ENCODE measurements at regions not wholly inside any gene's neighbourhood (a gene's known extent, or its start where the extent isn't known, plus 50 kb on each side); places are given as distances from the start of the nearest gene placed in this dataset.

DNA sequence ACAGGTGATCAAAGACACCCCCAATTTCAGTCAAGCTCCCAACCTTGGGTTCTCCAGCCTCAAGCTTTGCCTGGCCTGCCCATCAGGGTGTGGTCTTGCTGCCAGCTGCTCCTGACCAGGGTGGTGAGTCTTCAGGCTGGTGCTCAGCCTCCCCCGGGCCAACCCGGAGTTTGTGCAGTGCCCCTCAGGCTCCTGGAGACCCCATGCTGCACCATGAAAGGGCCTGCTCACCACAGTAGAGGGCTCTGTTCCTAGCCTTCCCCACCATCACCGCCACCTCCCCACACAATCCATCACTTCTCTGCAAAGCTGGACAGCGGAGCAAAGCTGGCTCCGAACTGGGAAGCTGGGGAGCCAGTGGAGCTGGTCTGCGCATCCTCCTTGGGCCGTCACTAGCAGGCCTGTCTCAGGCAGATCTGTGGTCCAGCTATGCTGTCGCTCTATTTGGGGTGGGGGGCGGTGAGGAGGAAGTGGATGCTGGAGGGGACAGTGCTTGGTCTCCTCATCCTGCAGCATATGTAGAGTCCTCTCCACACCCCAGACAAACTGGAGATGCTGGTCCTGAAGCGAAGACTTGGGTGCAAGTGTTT lies 88.5 kb upstream of the RPL38 start:
- Histone ChIP-seq H3K36me3 (ENCODE audit: control insufficient read depth, insufficient read depth, low read length) (no peaks in the 10 kb centered on the region), H3K27ac (ENCODE audit: low read length) (no peak overlapping the region), H3K9me3 (replicated peaks; ENCODE audit: control insufficient read depth, low read depth, low read length) (no peaks in the 10 kb centered on the region), H3K27me3 (ENCODE audit: control insufficient read depth, insufficient read depth, low read length) (peaks cover 49% of the 10 kb centered on the region), H3K4me1 (ENCODE audit: control insufficient read depth, insufficient read depth, low read length) (no peaks in the 10 kb centered on the region), H3K4me3 (ENCODE audit: low read length) (no peak overlapping the region)
- DNase-seq: no peak
- 85% methylated on average over 4 of the region's 10 CpGs for WGBS (ENCODE audit: insufficient coverage)

DNA sequence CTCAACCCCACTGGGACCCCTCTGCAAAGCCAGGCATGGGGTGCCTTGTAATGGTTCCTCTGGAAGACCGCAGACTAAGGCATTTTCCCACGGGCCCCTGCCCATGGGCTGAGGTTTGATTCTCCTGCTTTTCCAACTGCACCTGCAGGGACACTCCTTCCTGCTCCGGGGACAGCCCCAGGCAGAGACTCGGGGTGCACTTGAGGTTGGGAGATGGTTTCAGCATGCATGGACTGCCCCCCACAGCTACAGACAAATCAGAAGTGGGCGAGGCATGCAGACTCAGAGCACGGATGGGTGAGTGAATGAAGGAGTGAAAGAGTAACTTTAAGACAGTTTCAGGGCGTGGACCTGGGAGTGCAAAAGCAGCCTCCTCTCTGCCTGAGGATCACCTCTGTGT lies 87.9 kb upstream of the RPL38 start:
- no peak for DNase-seq
- no peaks in the 10 kb centered on the region for H3K9me3 ChIP-seq (replicated peaks; ENCODE audit: control insufficient read depth, low read depth, low read length)
- H3K4me1 ChIP-seq (ENCODE audit: control insufficient read depth, insufficient read depth, low read length): no peaks in the 10 kb centered on the region
- WGBS (ENCODE audit: insufficient coverage): 85% methylated on average over 5 of the region's 7 CpGs
- H3K4me3 ChIP-seq (ENCODE audit: low read length): no peak overlapping the region
- no peak overlapping the region for H3K27ac ChIP-seq (ENCODE audit: low read length)
- no peaks in the 10 kb centered on the region for H3K36me3 ChIP-seq (ENCODE audit: control insufficient read depth, insufficient read depth, low read length)
- H3K27me3 ChIP-seq (ENCODE audit: control insufficient read depth, insufficient read depth, low read length): peaks cover 49% of the 10 kb centered on the region

DNA sequence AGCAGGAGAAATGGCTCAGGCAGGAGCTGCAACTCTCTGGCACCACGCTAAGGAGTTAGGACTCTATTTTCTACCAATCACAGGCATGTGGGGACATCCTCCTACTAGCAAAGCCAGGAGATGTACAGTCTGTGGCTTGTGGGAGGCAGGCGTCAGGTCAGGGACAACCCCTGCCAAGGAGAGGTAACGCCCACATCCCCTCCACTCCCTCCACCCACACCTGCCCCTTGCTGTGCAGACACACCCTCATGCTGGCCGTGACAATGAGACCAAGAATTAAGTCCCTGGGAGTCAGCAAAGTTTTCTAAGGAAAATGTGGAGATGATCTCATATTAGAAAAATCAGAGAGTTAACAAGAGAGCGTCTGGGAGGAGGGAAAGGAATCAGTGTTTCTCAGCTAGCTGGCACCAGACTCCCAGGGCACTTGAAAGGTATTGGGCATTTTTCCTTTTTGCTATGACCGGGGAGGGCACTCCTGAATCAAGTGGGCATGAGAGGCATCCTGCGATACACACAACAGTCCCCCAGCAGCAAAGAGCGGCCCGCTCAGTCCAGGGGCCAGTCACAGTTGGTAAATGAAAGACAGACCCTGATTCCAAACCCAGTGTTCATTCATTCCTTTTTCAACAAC lies 87.3 kb upstream of the RPL38 start:
- 52% methylated on average over 5 of the region's 9 CpGs for WGBS (ENCODE audit: insufficient coverage)
- no peaks in the 10 kb centered on the region for H3K4me1 ChIP-seq (ENCODE audit: control insufficient read depth, insufficient read depth, low read length)
- H3K36me3 ChIP-seq (ENCODE audit: control insufficient read depth, insufficient read depth, low read length): no peaks in the 10 kb centered on the region

DNA sequence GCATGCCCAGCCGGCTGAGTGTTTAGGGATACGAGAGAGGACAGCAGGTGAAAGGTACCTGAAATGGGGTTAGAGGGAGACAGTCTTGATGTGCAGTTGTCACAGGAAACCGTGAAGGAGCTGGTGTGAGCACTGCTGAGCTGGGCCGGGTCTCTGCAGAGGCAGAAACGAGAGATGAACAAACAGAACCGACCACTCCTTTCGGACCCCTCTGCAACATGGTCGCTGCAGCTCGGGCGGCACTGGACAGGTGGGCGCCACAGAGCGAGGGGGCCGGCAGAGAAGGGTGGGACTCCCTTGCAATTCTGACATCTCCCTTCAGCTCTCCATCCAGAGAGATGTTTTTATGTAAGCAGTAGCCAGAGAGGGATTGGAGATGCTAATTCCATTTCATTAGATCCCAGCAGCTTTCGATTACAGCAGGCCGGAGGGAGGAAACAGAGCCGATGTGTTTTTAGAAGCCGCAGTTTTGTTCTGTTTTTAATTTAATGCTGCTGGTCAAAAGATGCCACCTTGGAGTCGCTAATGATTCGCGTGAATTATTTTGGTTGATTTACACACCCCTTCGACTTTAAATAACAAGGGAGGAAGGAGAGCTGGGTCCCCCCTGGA lies 86.3 kb upstream of the RPL38 start:
- DNase-seq: no peak
- Histone ChIP-seq H3K4me3 (ENCODE audit: low read length) (no peak overlapping the region), H3K27ac (ENCODE audit: low read length) (no peak overlapping the region), H3K4me1 (ENCODE audit: control insufficient read depth, insufficient read depth, low read length) (no peaks in the 10 kb centered on the region), H3K27me3 (ENCODE audit: control insufficient read depth, insufficient read depth, low read length) (peaks cover 51% of the 10 kb centered on the region), H3K36me3 (ENCODE audit: control insufficient read depth, insufficient read depth, low read length) (no peaks in the 10 kb centered on the region), H3K9me3 (replicated peaks; ENCODE audit: control insufficient read depth, low read depth, low read length) (peaks cover 6% of the 10 kb centered on the region)
- WGBS (ENCODE audit: insufficient coverage): 45% methylated on average over 14 of the region's 21 CpGs

More for the DNA sequence above, 87.3 kb upstream of the RPL38 start:
- no peak overlapping the region for H3K27ac ChIP-seq (ENCODE audit: low read length)
- H3K9me3 ChIP-seq (replicated peaks; ENCODE audit: control insufficient read depth, low read depth, low read length): peaks cover under 1% of the 10 kb centered on the region
- H3K4me3 ChIP-seq (ENCODE audit: low read length): no peak overlapping the region
- DNase-seq: no peak
- peaks cover 49% of the 10 kb centered on the region for H3K27me3 ChIP-seq (ENCODE audit: control insufficient read depth, insufficient read depth, low read length)

DNA sequence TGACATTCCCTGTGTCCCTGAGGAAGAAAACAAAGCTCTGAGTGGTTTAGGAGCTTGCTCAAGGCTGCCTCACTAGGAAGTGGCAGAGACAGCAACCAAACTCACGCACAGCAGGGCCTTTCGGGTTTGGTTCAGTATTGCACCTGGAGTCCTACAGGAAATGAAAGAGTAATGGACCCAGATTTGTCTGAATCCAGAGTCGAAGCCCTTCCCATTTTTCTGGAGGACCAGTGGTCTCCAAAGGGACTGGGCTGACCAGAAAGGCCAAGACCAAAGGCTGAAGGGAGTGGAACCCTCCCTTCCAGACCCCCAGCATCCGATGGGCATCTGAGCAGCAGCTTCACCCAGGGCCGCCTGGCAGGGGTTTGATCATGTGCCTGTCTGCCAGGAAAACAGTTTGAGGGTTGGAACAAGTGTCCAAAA lies 85.5 kb upstream of the RPL38 start:
- Histone ChIP-seq H3K27ac (ENCODE audit: low read length) (no peak overlapping the region), H3K4me1 (ENCODE audit: control insufficient read depth, insufficient read depth, low read length) (no peaks in the 10 kb centered on the region), H3K4me3 (ENCODE audit: low read length) (no peak overlapping the region), H3K36me3 (ENCODE audit: control insufficient read depth, insufficient read depth, low read length) (no peaks in the 10 kb centered on the region), H3K27me3 (ENCODE audit: control insufficient read depth, insufficient read depth, low read length) (peaks cover 50% of the 10 kb centered on the region), H3K9me3 (replicated peaks; ENCODE audit: control insufficient read depth, low read depth, low read length) (peaks cover 6% of the 10 kb centered on the region)
- DNase-seq: no peak
- 33% methylated on average over 3 of the region's 5 CpGs for WGBS (ENCODE audit: insufficient coverage)

DNA sequence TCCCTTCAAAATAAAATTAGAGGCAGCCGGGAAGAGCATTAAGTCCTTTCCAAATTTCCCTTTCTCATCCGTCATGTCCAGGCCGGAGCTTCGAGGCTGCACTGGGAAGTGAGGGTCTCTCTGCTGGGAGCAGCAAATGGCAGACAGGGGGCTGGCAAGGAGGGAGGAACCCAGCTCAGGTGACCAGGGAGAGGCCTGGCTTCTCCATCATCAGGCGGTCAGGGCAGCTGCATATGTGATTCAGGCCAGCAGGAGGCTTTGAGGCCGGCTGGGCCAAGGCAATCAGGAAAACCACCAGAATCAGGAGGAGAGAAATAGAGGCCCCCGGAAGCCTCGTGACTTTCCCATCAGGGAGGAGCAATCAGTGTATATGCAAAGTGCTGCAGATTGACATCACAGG lies 85.0 kb upstream of the RPL38 start:
- 14% methylated on average over 8 of the region's 8 CpGs for WGBS (ENCODE audit: insufficient coverage)

DNA sequence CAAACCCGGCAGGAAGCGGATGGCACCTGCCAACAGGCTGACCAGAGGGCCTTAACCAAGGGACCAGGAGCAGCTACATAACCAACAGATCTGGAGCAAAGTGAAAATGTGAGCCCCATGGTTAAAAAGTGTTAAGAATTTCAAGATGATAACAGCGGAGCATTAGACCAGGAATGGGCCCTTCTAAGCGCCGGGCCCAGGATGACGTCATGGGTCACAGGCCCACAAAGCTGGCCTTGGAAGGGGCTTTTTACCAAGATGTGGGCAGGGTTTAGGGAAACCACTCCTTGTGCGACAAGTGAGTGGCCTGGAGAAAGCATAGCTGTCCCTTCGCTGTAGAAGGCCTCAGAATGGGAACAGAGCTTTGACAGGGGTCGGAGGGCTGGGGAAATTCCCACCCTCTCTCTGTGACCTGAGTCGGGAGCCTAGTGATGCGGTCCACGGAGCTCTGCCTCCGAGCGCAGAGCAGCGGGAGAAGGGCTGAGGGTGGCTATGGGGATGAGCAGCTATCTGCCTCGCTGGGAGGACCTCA lies 84.4 kb upstream of the RPL38 start:
- no peak for DNase-seq
- H3K27me3 ChIP-seq (ENCODE audit: control insufficient read depth, insufficient read depth, low read length): peaks cover 47% of the 10 kb centered on the region
- no peaks in the 10 kb centered on the region for H3K36me3 ChIP-seq (ENCODE audit: control insufficient read depth, insufficient read depth, low read length)
- no peak overlapping the region for H3K4me3 ChIP-seq (ENCODE audit: low read length)
- no peak overlapping the region for H3K27ac ChIP-seq (ENCODE audit: low read length)
- no peaks in the 10 kb centered on the region for H3K4me1 ChIP-seq (ENCODE audit: control insufficient read depth, insufficient read depth, low read length)
- peaks cover 6% of the 10 kb centered on the region for H3K9me3 ChIP-seq (replicated peaks; ENCODE audit: control insufficient read depth, low read depth, low read length)
- WGBS (ENCODE audit: insufficient coverage): 93% methylated on average over 9 of the region's 16 CpGs

More for the DNA sequence above, 85.0 kb upstream of the RPL38 start:
- Histone ChIP-seq H3K4me1 (ENCODE audit: control insufficient read depth, insufficient read depth, low read length) (no peaks in the 10 kb centered on the region), H3K27me3 (ENCODE audit: control insufficient read depth, insufficient read depth, low read length) (peaks cover 50% of the 10 kb centered on the region), H3K36me3 (ENCODE audit: control insufficient read depth, insufficient read depth, low read length) (no peaks in the 10 kb centered on the region), H3K9me3 (replicated peaks; ENCODE audit: control insufficient read depth, low read depth, low read length) (peaks cover 6% of the 10 kb centered on the region), H3K4me3 (ENCODE audit: low read length) (no peak overlapping the region), H3K27ac (ENCODE audit: low read length) (no peak overlapping the region)
- peak; percentile 52 for DNase-seq

DNA sequence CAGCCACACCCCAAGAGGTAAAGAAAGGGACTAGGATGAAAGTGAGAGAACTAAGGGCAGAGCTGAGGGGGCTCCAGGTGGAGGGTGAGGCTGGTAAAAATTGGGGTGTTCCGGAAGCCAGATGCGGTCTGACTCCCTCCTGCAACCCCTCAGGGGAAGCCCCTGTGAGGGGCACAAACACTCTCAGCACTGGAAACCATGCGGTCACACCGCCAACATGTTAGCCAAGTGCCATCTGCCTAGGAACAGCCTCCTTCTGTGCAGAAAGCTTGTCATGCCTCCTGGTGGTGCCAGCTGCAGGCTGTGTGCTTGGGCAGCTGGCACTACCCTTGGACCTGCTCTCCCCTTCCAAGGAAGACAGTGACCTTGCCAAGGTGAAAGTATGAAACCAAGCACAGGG lies 83.5 kb upstream of the RPL38 start:
- Histone ChIP-seq H3K27ac (ENCODE audit: low read length) (no peak overlapping the region), H3K4me1 (ENCODE audit: control insufficient read depth, insufficient read depth, low read length) (no peaks in the 10 kb centered on the region), H3K4me3 (ENCODE audit: low read length) (no peak overlapping the region), H3K27me3 (ENCODE audit: control insufficient read depth, insufficient read depth, low read length) (peaks cover 42% of the 10 kb centered on the region), H3K9me3 (replicated peaks; ENCODE audit: control insufficient read depth, low read depth, low read length) (peaks cover 6% of the 10 kb centered on the region), H3K36me3 (ENCODE audit: control insufficient read depth, insufficient read depth, low read length) (no peaks in the 10 kb centered on the region)
- DNase-seq: no peak
- WGBS (ENCODE audit: insufficient coverage): 91% methylated on average over 4 of the region's 4 CpGs

DNA sequence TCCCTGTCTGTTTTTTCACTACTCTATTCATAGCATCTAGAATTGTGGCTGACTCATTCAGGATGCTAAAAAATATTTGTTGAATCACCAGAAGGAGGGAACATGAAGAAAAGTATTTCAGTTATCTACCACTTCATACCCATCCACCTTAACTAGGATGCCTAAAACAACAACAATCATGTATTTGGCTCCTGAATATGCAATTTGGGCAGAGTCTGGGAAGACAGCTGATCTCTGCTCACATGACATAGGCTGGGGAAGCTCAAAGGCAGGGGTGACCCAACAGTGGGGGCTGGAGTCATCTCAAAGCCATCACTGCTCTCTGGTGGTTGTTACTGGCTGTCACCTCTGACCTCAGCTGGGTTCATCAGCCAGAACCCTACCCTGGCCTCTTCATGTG lies 80.1 kb upstream of the RPL38 start:
- DNase-seq: no peak
- H3K27me3 ChIP-seq (ENCODE audit: control insufficient read depth, insufficient read depth, low read length): peaks cover 16% of the 10 kb centered on the region
- H3K4me1 ChIP-seq (ENCODE audit: control insufficient read depth, insufficient read depth, low read length): no peaks in the 10 kb centered on the region
- H3K4me3 ChIP-seq (ENCODE audit: low read length): no peak overlapping the region
- no peak overlapping the region for H3K27ac ChIP-seq (ENCODE audit: low read length)
- H3K36me3 ChIP-seq (ENCODE audit: control insufficient read depth, insufficient read depth, low read length): no peaks in the 10 kb centered on the region
- H3K9me3 ChIP-seq (replicated peaks; ENCODE audit: control insufficient read depth, low read depth, low read length): peaks cover 6% of the 10 kb centered on the region

DNA sequence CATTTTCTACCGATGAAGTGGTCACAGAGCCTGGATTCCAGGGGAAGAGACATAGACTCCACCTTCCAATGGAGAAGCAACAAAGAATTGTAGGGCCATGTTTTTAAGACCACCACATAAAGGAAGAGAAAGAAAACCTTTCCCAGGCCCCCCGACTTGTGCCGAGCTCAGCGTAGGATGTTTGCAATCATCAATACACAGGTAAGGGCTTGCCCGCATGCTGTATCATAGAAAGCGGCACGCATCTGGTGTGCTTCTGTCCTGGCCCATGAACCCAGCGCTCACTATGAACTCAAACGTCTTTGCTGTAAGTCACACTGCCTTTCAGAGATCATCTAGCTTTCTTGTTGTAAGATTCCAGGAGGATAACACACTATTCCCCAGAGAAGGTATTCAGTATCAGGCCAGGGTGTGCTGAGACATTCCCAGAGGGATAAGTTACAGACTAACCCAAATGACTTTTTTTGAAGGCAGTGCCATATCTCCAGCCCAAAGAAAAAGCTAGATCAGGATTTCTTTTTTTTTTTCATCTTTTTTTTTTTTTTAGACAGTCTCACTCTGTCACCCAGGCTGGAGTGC lies 79.5 kb upstream of the RPL38 start:
- Histone ChIP-seq H3K27me3 (ENCODE audit: control insufficient read depth, insufficient read depth, low read length) (peaks cover 12% of the 10 kb centered on the region), H3K36me3 (ENCODE audit: control insufficient read depth, insufficient read depth, low read length) (no peaks in the 10 kb centered on the region)
- WGBS (ENCODE audit: insufficient coverage): 89% methylated on average over 5 of the region's 9 CpGs

More for the DNA sequence above, 79.5 kb upstream of the RPL38 start:
- peaks cover 6% of the 10 kb centered on the region for H3K9me3 ChIP-seq (replicated peaks; ENCODE audit: control insufficient read depth, low read depth, low read length)
- H3K27ac ChIP-seq (ENCODE audit: low read length): no peak overlapping the region
- no peaks in the 10 kb centered on the region for H3K4me1 ChIP-seq (ENCODE audit: control insufficient read depth, insufficient read depth, low read length)
- DNase-seq: no peak
- no peak overlapping the region for H3K4me3 ChIP-seq (ENCODE audit: low read length)

Measured in muscle of leg (tissue), 3 donors.